ENCODE measurements at regions not wholly inside any gene's neighbourhood (a gene's known extent, or its start where the extent isn't known, plus 50 kb on each side); places are given as distances from the start of the nearest gene placed in this dataset.

DNA sequence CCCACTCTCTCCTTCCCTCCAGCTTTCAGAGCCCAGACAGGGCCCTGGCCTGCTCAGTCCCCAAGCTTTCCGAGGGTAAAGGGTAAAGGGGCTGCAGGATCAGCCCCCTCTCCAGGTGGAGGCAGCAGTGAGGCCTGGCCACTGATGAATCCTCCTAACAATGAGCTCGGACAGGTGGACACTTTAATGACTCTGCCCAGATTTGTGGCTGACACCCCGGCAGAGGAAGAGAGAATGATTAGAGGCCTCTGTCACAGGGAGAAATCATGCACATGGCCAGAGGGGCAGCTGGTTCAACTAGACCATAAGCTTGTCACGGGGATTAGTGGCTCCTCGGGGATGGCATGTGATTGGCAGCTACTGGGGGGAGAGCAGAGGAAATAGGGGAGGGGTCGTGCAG is 587.5 kb upstream of the B3GAT1 start:
- H3K4me3 ChIP-seq (ENCODE audit: control insufficient read depth, low read depth, low read length), result no peak overlapping the region
- no peak for DNase-seq (ENCODE audit: low read depth)
- no peak for TF ChIP-seq CTCF (IDR thresholded peaks at IDR 0.05; ENCODE audit: control insufficient read depth, insufficient read depth, low read depth, low read length, missing control alignments)

DNA sequence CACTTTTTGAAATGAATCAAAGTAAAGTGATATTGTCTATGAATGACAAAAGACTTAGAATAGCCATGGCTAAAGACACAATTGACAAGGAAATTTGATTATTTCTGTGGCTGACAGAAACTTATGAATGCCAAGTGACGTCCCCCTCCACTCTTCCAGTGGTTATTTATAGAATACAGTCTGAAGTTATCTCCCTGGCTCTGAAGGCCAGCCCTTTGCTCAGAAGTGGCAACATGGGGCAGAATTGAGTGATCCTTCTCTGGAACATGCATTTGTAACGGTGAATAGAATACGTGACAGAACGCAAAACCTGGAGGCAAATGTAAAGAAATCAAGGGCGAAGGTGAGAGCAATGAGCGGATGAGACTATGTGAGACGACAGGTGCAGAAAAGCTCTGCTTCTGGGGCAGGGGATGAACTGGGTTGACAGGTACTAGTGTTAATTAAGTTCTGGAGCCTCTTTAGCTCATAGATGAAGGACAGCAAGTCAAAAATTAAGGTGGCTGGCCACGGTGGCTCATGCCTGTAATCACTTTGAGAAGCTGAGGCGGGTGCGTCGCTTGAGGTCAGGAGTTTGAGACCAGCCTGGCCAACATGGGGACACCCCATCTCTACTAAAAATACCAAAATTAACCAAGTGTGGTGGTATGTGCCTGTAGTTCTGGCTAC is 585.7 kb upstream of the B3GAT1 start:
- DNase-seq (ENCODE audit: low read depth), result no peak
- H3K4me3 ChIP-seq (ENCODE audit: control insufficient read depth, low read depth, low read length), result no peak overlapping the region
- no peak for TF ChIP-seq CTCF (IDR thresholded peaks at IDR 0.05; ENCODE audit: control insufficient read depth, insufficient read depth, low read depth, low read length, missing control alignments)

DNA sequence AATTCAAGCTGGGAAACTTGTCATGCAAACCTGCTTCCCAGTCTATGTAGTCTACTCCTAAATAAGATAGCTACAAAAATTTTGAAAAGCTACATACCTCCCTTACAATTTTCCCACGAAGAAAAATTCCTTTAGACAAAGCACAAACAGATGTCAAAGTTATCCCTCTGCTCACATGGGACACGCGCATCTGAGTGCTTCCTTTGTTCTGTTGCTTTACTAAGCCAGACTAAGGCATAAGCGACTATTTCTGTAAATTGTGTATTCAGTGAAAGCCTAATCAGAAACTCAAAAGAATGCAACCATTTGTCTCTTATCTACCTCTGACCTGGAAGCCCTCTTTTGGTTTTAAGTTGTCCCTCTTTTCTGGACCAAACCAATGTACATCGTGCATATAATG is 583.7 kb upstream of the B3GAT1 start:
- no peak for TF ChIP-seq CTCF (IDR thresholded peaks at IDR 0.05; ENCODE audit: control insufficient read depth, insufficient read depth, low read depth, low read length, missing control alignments)
- no peak overlapping the region for H3K4me3 ChIP-seq (ENCODE audit: control insufficient read depth, low read depth, low read length)
- no peak for DNase-seq (ENCODE audit: low read depth)

- no peak for TF ChIP-seq CTCF (IDR thresholded peaks at IDR 0.05; ENCODE audit: control insufficient read depth, insufficient read depth, low read depth, low read length, missing control alignments)
- no peak for DNase-seq (ENCODE audit: low read depth)
Measured at GRCh38 chr11:134994431-134994830, 582.4 kb upstream of the B3GAT1 start.

DNA sequence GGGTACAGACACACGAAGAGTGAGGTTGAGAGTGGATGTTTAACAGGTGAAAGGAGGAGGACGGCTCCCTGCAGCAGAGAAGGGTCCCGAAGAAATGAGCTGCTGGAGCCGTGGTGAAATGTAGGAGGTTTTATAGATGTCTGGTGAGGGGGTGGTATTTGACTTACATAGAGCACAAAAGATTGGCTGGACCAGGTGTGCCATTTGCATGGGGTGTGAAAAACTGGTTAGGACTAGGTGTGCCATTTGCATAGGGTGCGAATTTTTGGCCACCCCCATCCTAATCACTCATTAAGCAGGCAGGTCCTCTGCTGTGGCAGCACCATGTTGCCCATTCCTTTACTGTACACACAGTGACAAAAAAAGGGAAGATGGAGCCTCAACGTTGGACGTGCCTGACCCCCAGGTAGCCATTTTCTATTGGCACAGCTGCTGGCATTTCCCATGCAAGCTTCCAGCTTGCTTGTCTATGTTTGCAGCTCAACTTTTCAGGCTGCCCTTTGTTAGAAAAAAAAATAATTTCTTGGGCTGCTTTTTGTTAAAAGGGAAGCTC is 581.7 kb upstream of the B3GAT1 start:
- DNase-seq (ENCODE audit: low read depth), result no peak
- no peak for TF ChIP-seq CTCF (IDR thresholded peaks at IDR 0.05; ENCODE audit: control insufficient read depth, insufficient read depth, low read depth, low read length, missing control alignments)
- H3K4me3 ChIP-seq (ENCODE audit: control insufficient read depth, low read depth, low read length), result no peak overlapping the region

More at GRCh38 chr11:134994431-134994830, 582.4 kb upstream of the B3GAT1 start:
- H3K4me3 ChIP-seq (ENCODE audit: control insufficient read depth, low read depth, low read length), result no peak overlapping the region

GRCh38 chr11:134992981-134993380 is 580.9 kb upstream of the B3GAT1 start:
- H3K4me3 ChIP-seq (ENCODE audit: control insufficient read depth, low read depth, low read length), result no peak overlapping the region
- no peak for TF ChIP-seq CTCF (IDR thresholded peaks at IDR 0.05; ENCODE audit: control insufficient read depth, insufficient read depth, low read depth, low read length, missing control alignments)
- DNase-seq (ENCODE audit: low read depth), result no peak

Measured in AG09309 (cell line).